ENCODE measurements at regions not wholly inside any gene's neighbourhood (a gene's known extent, or its start where the extent isn't known, plus 50 kb on each side); places are given as distances from the start of the nearest gene placed in this dataset.

GRCh38 chr6:22779062-22779461 is 209.7 kb downstream of the HDGFL1 start:
- no peaks in the 10 kb centered on the region for H3K36me3 ChIP-seq (ENCODE audit: control insufficient read depth, insufficient read depth, low read length)
- no peak overlapping the region for H3K4me3 ChIP-seq (ENCODE audit: low read depth, low read length)
- TF ChIP-seq CTCF (IDR thresholded peaks at IDR 0.05; ENCODE audit: insufficient read depth, low read length, poor library complexity, severe bottlenecking), result no peak
- no peak for DNase-seq (ENCODE audit: low read depth)
- H3K27me3 ChIP-seq (ENCODE audit: control insufficient read depth, insufficient read depth, low read length), result no peaks in the 10 kb centered on the region

GRCh38 chr6:22783931-22784330 is 214.6 kb downstream of the HDGFL1 start:
- no peak for TF ChIP-seq CTCF (IDR thresholded peaks at IDR 0.05; ENCODE audit: insufficient read depth, low read length, poor library complexity, severe bottlenecking)
- H3K27me3 ChIP-seq (ENCODE audit: control insufficient read depth, insufficient read depth, low read length), result no peaks in the 10 kb centered on the region
- H3K36me3 ChIP-seq (ENCODE audit: control insufficient read depth, insufficient read depth, low read length), result no peaks in the 10 kb centered on the region
- DNase-seq (ENCODE audit: low read depth), result no peak
- no peak overlapping the region for H3K4me3 ChIP-seq (ENCODE audit: low read depth, low read length)

GRCh38 chr6:22784601-22785410 is 215.4 kb downstream of the HDGFL1 start:
- no peak for TF ChIP-seq CTCF (IDR thresholded peaks at IDR 0.05; ENCODE audit: insufficient read depth, low read length, poor library complexity, severe bottlenecking)
- no peaks in the 10 kb centered on the region for H3K36me3 ChIP-seq (ENCODE audit: control insufficient read depth, insufficient read depth, low read length)
- no peaks in the 10 kb centered on the region for H3K27me3 ChIP-seq (ENCODE audit: control insufficient read depth, insufficient read depth, low read length)
- H3K4me3 ChIP-seq (ENCODE audit: low read depth, low read length), result no peak overlapping the region
- DNase-seq (ENCODE audit: low read depth), result peak; percentile 49

- no peak for DNase-seq (ENCODE audit: low read depth)
- Histone ChIP-seq H3K36me3 (ENCODE audit: control insufficient read depth, insufficient read depth, low read length) (no peaks in the 10 kb centered on the region), H3K4me3 (ENCODE audit: low read depth, low read length) (no peak overlapping the region), H3K27me3 (ENCODE audit: control insufficient read depth, insufficient read depth, low read length) (no peaks in the 10 kb centered on the region)
- TF ChIP-seq CTCF (IDR thresholded peaks at IDR 0.05; ENCODE audit: insufficient read depth, low read length, poor library complexity, severe bottlenecking), result no peak
These were observed 218.7 kb downstream of the HDGFL1 start for GRCh38 chr6:22788038-22788437.

GRCh38 chr6:22789315-22789714 is 219.9 kb downstream of the HDGFL1 start:
- TF ChIP-seq CTCF (IDR thresholded peaks at IDR 0.05; ENCODE audit: insufficient read depth, low read length, poor library complexity, severe bottlenecking), result no peak
- Histone ChIP-seq H3K27me3 (ENCODE audit: control insufficient read depth, insufficient read depth, low read length) (no peaks in the 10 kb centered on the region), H3K4me3 (ENCODE audit: low read depth, low read length) (no peak overlapping the region), H3K36me3 (ENCODE audit: control insufficient read depth, insufficient read depth, low read length) (no peaks in the 10 kb centered on the region)
- no peak for DNase-seq (ENCODE audit: low read depth)

- no peak for TF ChIP-seq CTCF (IDR thresholded peaks at IDR 0.05; ENCODE audit: insufficient read depth, low read length, poor library complexity, severe bottlenecking)
These were observed 225.5 kb downstream of the HDGFL1 start for GRCh38 chr6:22794844-22795243.

More at GRCh38 chr6:22794844-22795243, 225.5 kb downstream of the HDGFL1 start:
- no peak for DNase-seq (ENCODE audit: low read depth)
- Histone ChIP-seq H3K36me3 (ENCODE audit: control insufficient read depth, insufficient read depth, low read length) (no peaks in the 10 kb centered on the region), H3K27me3 (ENCODE audit: control insufficient read depth, insufficient read depth, low read length) (no peaks in the 10 kb centered on the region), H3K4me3 (ENCODE audit: low read depth, low read length) (no peak overlapping the region)

Measured in kidney epithelial cell (primary cell).